ENCODE measurements at regions not wholly inside any gene's neighbourhood (a gene's known extent, or its start where the extent isn't known, plus 50 kb on each side); places are given as distances from the start of the nearest gene placed in this dataset.

- DNase-seq (no peak), ATAC-seq (no peak), FAIRE-seq (no peak)
- Histone ChIP-seq H3K27ac (peak overlapping the region in 2 of 4 donors; percentile 3 to 11), H3K4me1 (peaks cover 0 to 3% (median 0%) of the 10 kb centered on the region in 3 donors), H3K36me3 (no peaks in the 10 kb centered on the region), H3K9me3 (no peaks in the 10 kb centered on the region), H3K27me3 (no peaks in the 10 kb centered on the region), H3K4me3 (no peak overlapping the region)
- intact Hi-C loops (cut with DNase I): no loop called here
- no peak for TF ChIP-seq CTCF (IDR thresholded peaks at IDR 0.05)
- 91% methylated on average over 12 of the region's 12 CpGs for WGBS, 2 donors
These were observed 147.5 kb upstream of the ID2 start for GRCh38 chr2:8534386-8534728.

- FAIRE-seq (no peak), DNase-seq (peak in 3 of 6 donors; percentile 38 to 77 (median 58)), ATAC-seq (peak; percentile 40 to 75 (median 62))
- Histone ChIP-seq H3K27ac (peak overlapping the region in 3 of 4 donors; percentile 11 to 63 (median 16)), H3K36me3 (no peaks in the 10 kb centered on the region), H3K9me3 (no peaks in the 10 kb centered on the region), H3K4me1 (peaks cover 0 to 6% (median 0%) of the 10 kb centered on the region in 3 donors), H3K27me3 (no peaks in the 10 kb centered on the region), H3K4me3 (no peak overlapping the region)
- WGBS, 2 donors: 66 to 68% methylated on average over 14 to 15 of the region's 15 CpGs
- no peak for TF ChIP-seq CTCF (IDR thresholded peaks at IDR 0.05)
- intact Hi-C loops (cut with DNase I): no loop called here
These were observed 147.0 kb upstream of the ID2 start for GRCh38 chr2:8534729-8535468.

GRCh38 chr2:8535469-8535795 lies 146.4 kb upstream of the ID2 start:
- peak in 1 of 4 donors; percentile 2 for ATAC-seq
- H3K27me3 ChIP-seq: no peaks in the 10 kb centered on the region
- no peaks in the 10 kb centered on the region for H3K36me3 ChIP-seq
- H3K9me3 ChIP-seq: no peaks in the 10 kb centered on the region
- no peak for TF ChIP-seq CTCF (IDR thresholded peaks at IDR 0.05)
- 73 to 77% methylated on average over 9 of the region's 9 CpGs for WGBS, 2 donors
- intact Hi-C loops (cut with DNase I): no loop called here
- no peak for DNase-seq
- no peak overlapping the region for H3K4me3 ChIP-seq
- peaks cover 0 to 10% (median 0%) of the 10 kb centered on the region in 3 donors for H3K4me1 ChIP-seq
- H3K27ac ChIP-seq: peak overlapping the region in 3 of 4 donors; percentile 11 to 63 (median 16)
- FAIRE-seq: no peak

- Histone ChIP-seq H3K27ac (peak overlapping the region in 2 of 4 donors; percentile 11 to 63), H3K9me3 (no peaks in the 10 kb centered on the region), H3K4me1 (peaks cover 0 to 10% (median 0%) of the 10 kb centered on the region in 3 donors), H3K4me3 (no peak overlapping the region), H3K36me3 (no peaks in the 10 kb centered on the region), H3K27me3 (no peaks in the 10 kb centered on the region)
- intact Hi-C loops (cut with DNase I): no loop called here
- FAIRE-seq: no peak
- no peak for TF ChIP-seq CTCF (IDR thresholded peaks at IDR 0.05)
- 80% methylated on average over 19 of the region's 19 CpGs for WGBS, 2 donors
- peak in 1 of 6 donors; percentile 54 for DNase-seq
- no peak for ATAC-seq
These were observed 145.8 kb upstream of the ID2 start for GRCh38 chr2:8535821-8536685.
